ENCODE measurements at regions not wholly inside any gene's neighbourhood (a gene's known extent, or its start where the extent isn't known, plus 50 kb on each side); places are given as distances from the start of the nearest gene placed in this dataset.

DNA sequence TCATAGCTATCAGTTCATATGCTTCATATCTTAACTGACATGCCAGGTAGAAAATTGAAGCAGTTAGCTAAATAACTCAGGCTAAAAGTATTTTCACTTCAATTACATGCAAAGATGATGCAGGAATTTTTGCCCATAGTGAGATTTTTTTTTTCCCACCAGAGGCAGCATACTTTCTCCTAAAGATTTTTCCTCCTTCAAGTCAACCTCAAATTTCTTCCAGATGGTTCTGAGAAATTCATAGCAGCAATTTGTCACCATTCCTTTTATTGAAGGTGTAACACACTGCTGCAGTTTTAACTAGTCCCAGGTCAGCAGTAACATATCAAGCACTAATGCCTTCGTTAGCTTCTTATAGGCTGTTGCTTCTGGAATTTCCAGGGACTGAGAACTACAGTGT lies 141.9 kb downstream of the SUCLA2 start:
- no peak overlapping the region for H3K4me3 ChIP-seq (replicated peaks in 1 of 3; ENCODE audit: insufficient read depth in 1 of 3, low read depth in 2 of 3, low read length in 3 of 3)
- H2AFZ ChIP-seq (ENCODE audit: low read length): no peak overlapping the region
- in situ Hi-C loops (cut with HindIII; ENCODE audit: extremely low pct_ligation_motif_present, low pct_unique_long_range_greater_than_20kb) (no loop called here), intact Hi-C loops (cut with micrococcal nuclease; ENCODE audit: unreplicated experiment) (no loop called here)
- H3K4me1 ChIP-seq (ENCODE audit: insufficient read depth, low read length): peaks cover 21% of the 10 kb centered on the region
- no peak overlapping the region for H3K9ac ChIP-seq (ENCODE audit: insufficient read depth, low read depth, low read length)
- no peaks in the 10 kb centered on the region for H4K20me1 ChIP-seq (ENCODE audit: insufficient read depth, low read length)
- no peak overlapping the region for H3K4me2 ChIP-seq (ENCODE audit: low read depth, low read length)
- TF ChIP-seq SMC3 (IDR thresholded peaks at IDR 0.05; ENCODE audit: low read length) (no peak), YEATS4 (CRISPR knock-in tag; IDR thresholded peaks at IDR 0.05; ENCODE audit: borderline replicate concordance) (no peak), GABPA (IDR thresholded peaks at IDR 0.05; ENCODE audit: low read depth, low read length) (no peak), GABPA (CRISPR knock-in tag; IDR thresholded peaks at IDR 0.05; ENCODE audit: low read depth) (no peak), ZBTB7B (CRISPR knock-in tag; IDR thresholded peaks at IDR 0.05) (no peak), NKX3-1 (CRISPR knock-in tag; IDR thresholded peaks at IDR 0.05) (no peak), ZNF543 (CRISPR knock-in tag; IDR thresholded peaks at IDR 0.05) (no peak), MYNN (CRISPR knock-in tag; IDR thresholded peaks at IDR 0.05; ENCODE audit: low read depth) (no peak), ONECUT2 (CRISPR knock-in tag; IDR thresholded peaks at IDR 0.05) (no peak), ARNT2 (CRISPR knock-in tag; IDR thresholded peaks at IDR 0.05; ENCODE audit: low read depth) (no peak), SMAD1 (CRISPR knock-in tag; IDR thresholded peaks at IDR 0.05; ENCODE audit: borderline replicate concordance, low read depth) (no peak), AKAP8 (CRISPR knock-in tag; IDR thresholded peaks at IDR 0.05) (no peak), SPEN (CRISPR knock-in tag; IDR thresholded peaks at IDR 0.05; ENCODE audit: low read depth) (no peak), MBD4 (IDR thresholded peaks at IDR 0.05; ENCODE audit: borderline replicate concordance, low read length) (no peak)
- TF ChIP-seq, protein P1, sequence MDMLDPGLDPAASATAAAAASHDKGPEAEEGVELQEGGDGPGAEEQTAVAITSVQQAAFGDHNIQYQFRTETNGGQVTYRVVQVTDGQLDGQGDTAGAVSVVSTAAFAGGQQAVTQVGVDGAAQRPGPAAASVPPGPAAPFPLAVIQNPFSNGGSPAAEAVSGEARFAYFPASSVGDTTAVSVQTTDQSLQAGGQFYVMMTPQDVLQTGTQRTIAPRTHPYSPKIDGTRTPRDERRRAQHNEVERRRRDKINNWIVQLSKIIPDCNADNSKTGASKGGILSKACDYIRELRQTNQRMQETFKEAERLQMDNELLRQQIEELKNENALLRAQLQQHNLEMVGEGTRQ (IDR thresholded peaks at IDR 0.05; ENCODE audit: low read depth, low read length): no peak
- TF ChIP-seq, protein P1 (CRISPR knock-in tag; IDR thresholded peaks at IDR 0.05; ENCODE audit: borderline replicate concordance): no peak
- TF ChIP-seq, protein P2, sequence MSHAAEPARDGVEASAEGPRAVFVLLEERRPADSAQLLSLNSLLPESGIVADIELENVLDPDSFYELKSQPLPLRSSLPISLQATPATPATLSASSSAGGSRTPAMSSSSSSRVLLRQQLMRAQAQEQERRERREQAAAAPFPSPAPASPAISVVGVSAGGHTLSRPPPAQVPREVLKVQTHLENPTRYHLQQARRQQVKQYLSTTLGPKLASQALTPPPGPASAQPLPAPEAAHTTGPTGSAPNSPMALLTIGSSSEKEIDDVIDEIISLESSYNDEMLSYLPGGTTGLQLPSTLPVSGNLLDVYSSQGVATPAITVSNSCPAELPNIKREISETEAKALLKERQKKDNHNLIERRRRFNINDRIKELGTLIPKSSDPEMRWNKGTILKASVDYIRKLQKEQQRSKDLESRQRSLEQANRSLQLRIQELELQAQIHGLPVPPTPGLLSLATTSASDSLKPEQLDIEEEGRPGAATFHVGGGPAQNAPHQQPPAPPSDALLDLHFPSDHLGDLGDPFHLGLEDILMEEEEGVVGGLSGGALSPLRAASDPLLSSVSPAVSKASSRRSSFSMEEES (CRISPR knock-in tag; IDR thresholded peaks at IDR 0.05): no peak
- FAIRE-seq (no peak), DNase-seq (ENCODE audit: low spot score) (no peak), ATAC-seq (no peak)
- no peaks in the 10 kb centered on the region for H3K27me3 ChIP-seq (ENCODE audit: control insufficient read depth in 1 of 2, insufficient read depth in 2 of 2, low read length in 2 of 2)
- no peak overlapping the region for H3K27ac ChIP-seq (ENCODE audit: extremely low read length, insufficient read depth, low read length)
- ChIA-PET POLR2A (interaction anchor here (1.6 kb wide), 1 partner anchor 11 kb away, joined by 3 read pairs; no protein-coding TSS in a partner anchor), CTCF (ENCODE audit: low intra/inter-chr PET ratio, low total read pairs) (no interaction called here)
- H3K9me3 ChIP-seq (ENCODE audit: low read length): no peaks in the 10 kb centered on the region
- no TSS peak for BruUV-seq (replicated peaks)
- H3K79me2 ChIP-seq (ENCODE audit: insufficient read depth, low read length): no peaks in the 10 kb centered on the region
- H3K36me3 ChIP-seq (replicated peaks in 1 of 2; ENCODE audit: control insufficient read depth in 1 of 2, insufficient read depth in 2 of 2, low read length in 2 of 2): no peaks in the 10 kb centered on the region
- WGBS (ENCODE audit: low lambda C conversion rate): 100% methylated on average over 1 of the region's 1 CpG

Data from HepG2 (cell line).